Fibroblast of pulmonary artery (primary cell): ENCODE measurements at regions not wholly inside any gene's neighbourhood (a gene's known extent, or its start where the extent isn't known, plus 50 kb on each side); places are given as distances from the start of the nearest gene placed in this dataset.

ENCODE experiments used
- DNase-seq: peaks from one replicate; pipeline ENCODE4 v3.0.0-alpha.2; 2010; ENCODE audit warnings: low read depth
- H3K4me3 ChIP-seq: replicated peaks from 2 replicates; pipeline ENCODE4 v1.5.1; 2011; ENCODE audit warnings: low read depth, mild to moderate bottlenecking, control low read depth, low read length, moderate library complexity
- CTCF ChIP-seq: IDR thresholded peaks from 2 replicates; pipeline ENCODE4 v1.5.1; 2011; ENCODE audit warnings: mild to moderate bottlenecking, control low read depth, low read length, inconsistent platforms; ENCODE audit errors: missing control alignments

GRCh38 chr4:15130441-15130840 lies 128.2 kb downstream of the CPEB2 start:
- no peak overlapping the region for H3K4me3 ChIP-seq
- no peak for TF ChIP-seq CTCF
- DNase-seq = no peak

GRCh38 chr4:15131551-15131950 lies 129.3 kb downstream of the CPEB2 start:
- H3K4me3 ChIP-seq = no peak overlapping the region
- TF ChIP-seq CTCF = no peak
- DNase-seq = no peak

GRCh38 chr4:15132739-15133138 lies 130.5 kb downstream of the CPEB2 start:
- no peak for DNase-seq
- no peak for TF ChIP-seq CTCF
- H3K4me3 ChIP-seq = no peak overlapping the region

GRCh38 chr4:15139599-15139998 lies 137.3 kb downstream of the CPEB2 start:
- TF ChIP-seq CTCF = no peak
- DNase-seq = no peak
- no peak overlapping the region for H3K4me3 ChIP-seq

GRCh38 chr4:15142201-15142600 lies 139.9 kb downstream of the CPEB2 start:
- no peak for DNase-seq
- TF ChIP-seq CTCF = no peak
- H3K4me3 ChIP-seq = no peak overlapping the region

GRCh38 chr4:15143551-15143950 lies 141.3 kb downstream of the CPEB2 start:
- TF ChIP-seq CTCF = no peak
- H3K4me3 ChIP-seq = no peak overlapping the region
- no peak for DNase-seq

GRCh38 chr4:15144249-15144966 lies 142.1 kb downstream of the CPEB2 start:
- no peak for TF ChIP-seq CTCF
- no peak overlapping the region for H3K4me3 ChIP-seq
- DNase-seq = no peak
